ENCODE measurements at regions not wholly inside any gene's neighbourhood (a gene's known extent, or its start where the extent isn't known, plus 50 kb on each side); places are given as distances from the start of the nearest gene placed in this dataset.
"Not testable (repeated sequence)": the region's sequence is repeated elsewhere in the genome, so short reads cannot be mapped to it uniquely, and the experiment has no call there.

DNA sequence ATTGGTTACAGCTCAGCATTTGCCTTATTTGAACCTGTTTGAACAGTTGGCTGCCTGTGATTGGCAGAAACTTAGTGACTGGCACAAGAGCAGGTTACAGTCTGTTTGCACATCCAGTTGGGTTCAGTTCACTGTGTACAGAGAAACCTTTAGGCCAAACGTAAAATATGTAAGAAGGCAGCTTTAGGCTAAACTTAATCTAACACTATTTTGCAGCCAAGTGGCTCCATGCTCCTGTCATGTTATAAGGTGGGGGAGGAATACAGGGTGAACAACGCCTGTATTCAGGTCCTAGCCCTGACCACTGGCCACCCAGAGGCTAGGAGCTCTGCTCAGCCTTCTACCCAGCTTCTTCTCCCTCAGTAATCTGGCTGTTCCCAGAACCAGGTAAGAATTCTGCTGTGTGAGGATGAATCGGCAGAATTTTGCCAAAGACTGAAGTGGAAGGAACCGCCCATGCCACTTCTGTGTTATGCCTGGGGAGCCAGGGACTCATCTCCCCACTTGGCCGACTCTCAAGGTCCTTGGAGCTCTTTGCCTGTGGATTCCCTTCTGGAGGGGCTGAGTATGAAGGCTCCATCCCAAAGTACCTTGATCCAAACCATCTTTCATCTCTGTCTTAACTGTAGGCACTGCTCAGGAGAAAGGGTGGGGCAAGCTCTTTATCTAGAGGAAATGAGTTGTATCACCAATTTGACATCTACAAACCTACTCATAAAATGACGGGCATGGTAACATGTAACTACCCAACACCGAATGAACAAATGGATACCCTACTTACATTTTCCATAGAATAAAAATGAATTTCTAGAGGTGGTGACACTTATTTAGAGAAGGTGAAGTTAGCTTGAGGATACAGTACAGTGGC is 164.4 kb upstream of the NAMPT start:
- DNase-seq (ENCODE audit: low spot score), result no peak

- DNase-seq (ENCODE audit: low spot score), result no peak
These were observed 163.7 kb upstream of the NAMPT start for GRCh38 chr7:106448346-106448991.

DNA sequence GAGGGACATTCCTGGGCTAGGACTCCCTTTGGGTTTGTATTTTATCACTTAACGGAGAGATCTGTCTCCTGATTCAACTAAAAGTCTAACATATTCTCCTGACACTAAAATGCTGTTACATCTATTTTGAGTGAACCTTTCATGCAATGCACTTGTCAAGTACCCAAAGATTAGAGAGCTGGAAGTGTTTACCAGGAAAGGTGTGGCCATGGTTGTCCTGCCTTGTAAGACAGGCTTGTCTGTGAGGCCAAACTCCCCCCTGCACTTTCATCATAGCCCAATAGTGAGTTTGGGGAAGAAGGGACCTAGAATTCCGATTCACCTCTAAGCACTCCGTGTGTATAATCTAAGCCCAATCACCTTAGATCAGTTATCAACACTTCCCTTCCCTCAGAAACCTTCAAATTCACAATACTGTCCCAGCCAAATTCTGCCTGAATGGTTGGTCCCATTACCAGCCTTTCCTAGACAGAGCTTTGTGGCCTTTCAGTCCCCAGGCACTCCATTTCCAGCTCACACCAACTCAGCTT is 162.6 kb upstream of the NAMPT start:
- DNase-seq (ENCODE audit: low spot score), result no peak

DNA sequence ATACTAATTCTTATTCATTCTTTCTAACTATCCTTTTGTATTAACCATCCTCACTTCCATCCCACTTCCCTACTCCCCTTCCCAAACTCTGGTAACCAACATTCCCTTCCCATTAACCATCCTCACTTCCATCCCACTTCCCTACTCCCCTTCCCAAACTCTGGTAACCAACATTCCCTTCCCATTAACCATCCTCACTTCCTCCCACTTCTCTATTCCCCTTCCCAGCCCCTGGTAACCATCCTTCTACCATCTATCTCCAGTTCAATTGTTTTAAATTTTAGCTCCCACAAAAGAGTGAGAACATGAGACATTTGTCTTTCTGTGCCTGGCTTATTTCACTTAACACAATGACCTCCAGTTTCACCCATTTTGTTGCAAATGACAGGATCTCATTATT is 160.6 kb upstream of the NAMPT start:
- DNase-seq (ENCODE audit: low spot score), result not testable (repeated sequence)

DNA sequence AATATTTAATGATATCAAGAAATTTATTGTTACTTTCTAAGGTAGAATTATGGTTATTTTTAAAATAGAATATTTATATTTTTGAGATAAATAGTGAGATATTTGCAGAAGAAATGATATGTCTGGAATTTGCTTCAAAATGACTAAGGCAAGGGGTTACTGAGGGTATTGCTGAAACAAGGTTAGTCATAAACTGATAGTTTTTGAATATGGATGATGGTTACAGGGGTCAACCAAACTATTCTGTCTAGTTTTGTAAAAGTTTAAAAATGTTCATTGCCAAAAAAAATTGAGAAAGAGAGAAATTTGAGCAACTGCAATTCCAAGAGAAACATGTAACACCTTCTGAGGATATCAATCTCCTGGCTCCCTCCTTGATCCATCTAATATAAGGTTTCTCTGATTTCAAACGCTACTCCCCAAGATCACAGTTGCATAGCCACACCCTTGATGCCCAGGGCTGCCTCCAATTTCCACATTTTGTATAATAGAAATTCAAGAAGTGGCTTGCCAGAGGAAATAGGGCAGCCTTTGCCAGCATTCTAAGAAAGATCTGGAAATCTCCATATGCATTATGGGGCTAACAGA is 159.4 kb upstream of the NAMPT start:
- DNase-seq (ENCODE audit: low spot score), result no peak

- DNase-seq (ENCODE audit: low spot score), result no peak
These were observed 158.4 kb upstream of the NAMPT start for GRCh38 chr7:106443156-106443555.

DNA sequence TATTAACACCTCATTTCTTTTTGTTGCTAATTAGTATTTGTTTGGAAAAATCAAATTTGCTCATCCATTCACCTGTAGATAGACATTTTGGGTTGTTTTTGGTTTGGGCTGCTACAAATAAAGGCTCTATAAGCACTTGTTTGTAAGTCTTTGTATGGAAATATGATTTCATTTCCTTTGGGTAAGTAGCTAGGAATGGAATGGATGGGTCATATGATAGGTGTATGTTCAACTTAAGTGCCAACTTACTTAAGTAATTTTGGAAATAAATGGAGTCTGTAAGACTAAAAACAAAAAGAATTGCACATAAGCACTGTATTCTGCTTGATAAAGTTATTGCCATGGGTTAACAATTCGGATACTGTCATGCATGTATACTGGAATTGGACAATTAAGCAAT is 157.7 kb upstream of the NAMPT start:
- no peak for DNase-seq (ENCODE audit: low spot score)

DNA sequence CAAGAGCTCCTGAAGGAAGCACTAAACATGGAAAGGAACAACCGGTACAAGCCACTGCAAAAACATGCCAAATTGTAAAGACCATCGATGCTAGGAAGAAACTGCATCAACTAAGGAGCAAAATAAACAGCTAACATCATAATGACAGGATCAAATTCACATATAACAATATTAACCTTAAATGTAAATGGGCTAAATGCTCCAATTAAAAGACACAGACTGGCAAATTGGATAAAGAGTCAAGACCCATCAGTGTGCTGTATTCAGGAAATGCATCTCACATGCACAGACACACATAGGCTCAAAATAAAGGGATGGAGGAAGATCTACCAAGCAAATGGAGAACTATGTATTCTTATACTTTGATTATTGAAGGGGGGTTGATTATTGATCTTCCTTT is 156.6 kb upstream of the NAMPT start:
- not testable (repeated sequence) for DNase-seq (ENCODE audit: low spot score)

GRCh38 chr7:106436933-106437332 is 152.2 kb upstream of the NAMPT start:
- not testable (repeated sequence) for DNase-seq (ENCODE audit: low spot score)

- DNase-seq (ENCODE audit: low spot score), result no peak
These were observed 148.6 kb upstream of the NAMPT start for GRCh38 chr7:106433377-106433776.

- no peak for DNase-seq (ENCODE audit: low spot score)
These were observed 146.0 kb upstream of the NAMPT start for GRCh38 chr7:106430535-106431455.

- DNase-seq (ENCODE audit: low spot score), result no peak
These were observed 145.3 kb upstream of the NAMPT start for GRCh38 chr7:106430103-106430502.

- DNase-seq (ENCODE audit: low spot score), result no peak
These were observed 142.0 kb upstream of the NAMPT start for GRCh38 chr7:106426803-106427202.

DNA sequence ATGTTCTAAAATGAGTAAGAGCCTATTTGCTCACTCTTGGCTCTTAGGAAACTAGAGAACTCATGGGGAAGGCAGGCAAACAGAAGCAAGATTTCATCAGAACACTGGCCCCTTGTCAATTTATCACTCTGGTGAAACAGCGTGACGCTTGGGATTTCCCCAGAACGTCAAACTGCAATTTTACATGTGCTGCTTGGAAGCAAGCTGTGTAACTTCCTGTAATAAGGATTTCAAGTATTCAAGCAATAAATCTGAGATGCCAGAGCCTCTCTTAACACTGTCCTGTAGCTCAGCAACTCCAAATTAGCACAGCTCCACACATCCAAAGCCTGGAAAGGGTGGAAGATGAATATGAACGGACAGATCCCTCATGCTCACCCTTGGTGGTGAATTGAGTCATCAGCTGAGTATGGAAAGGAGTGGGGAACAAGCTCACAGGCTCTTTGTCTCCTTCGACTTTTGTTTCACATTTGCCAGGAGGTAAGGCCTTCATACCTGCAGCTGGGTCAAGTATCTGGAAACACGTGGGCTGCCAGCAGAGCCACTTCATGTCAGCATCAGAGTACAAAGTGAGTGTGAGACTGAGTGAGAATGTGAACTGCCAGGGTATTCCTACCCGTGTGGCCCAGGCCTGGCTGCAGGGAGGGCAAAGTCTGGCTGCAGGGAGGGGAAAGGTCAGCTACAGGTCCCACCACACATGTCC is 140.4 kb upstream of the NAMPT start:
- peak; percentile 94 for DNase-seq (ENCODE audit: low spot score)

DNA sequence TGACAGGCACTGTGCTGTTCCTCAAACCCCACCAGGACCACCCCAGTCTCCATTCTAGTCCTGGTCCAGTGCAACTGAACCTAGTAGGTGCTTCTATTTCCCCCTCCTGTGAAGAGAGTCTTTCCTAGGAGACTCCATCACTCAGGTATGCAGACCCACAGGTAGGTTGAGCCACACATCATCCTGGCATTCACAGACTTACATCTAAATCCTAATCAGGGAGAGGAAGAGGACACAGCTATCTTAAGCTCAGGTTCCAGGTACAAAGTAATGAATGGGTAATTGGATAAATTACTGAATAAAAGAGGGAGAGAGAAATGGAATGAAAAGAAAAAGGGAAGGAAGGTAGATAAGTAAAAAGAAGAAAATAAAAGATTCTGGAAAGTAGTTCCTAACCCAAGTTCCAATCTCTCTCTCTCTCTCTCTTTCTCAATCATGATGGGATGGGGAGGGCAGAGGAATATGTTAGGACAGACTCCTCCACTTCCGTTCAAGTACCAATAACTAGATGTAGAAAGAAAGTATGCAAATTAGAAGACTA is 139.8 kb upstream of the NAMPT start:
- DNase-seq (ENCODE audit: low spot score), result no peak

GRCh38 chr7:106423821-106424475 is 139.2 kb upstream of the NAMPT start:
- DNase-seq (ENCODE audit: low spot score), result no peak

DNA sequence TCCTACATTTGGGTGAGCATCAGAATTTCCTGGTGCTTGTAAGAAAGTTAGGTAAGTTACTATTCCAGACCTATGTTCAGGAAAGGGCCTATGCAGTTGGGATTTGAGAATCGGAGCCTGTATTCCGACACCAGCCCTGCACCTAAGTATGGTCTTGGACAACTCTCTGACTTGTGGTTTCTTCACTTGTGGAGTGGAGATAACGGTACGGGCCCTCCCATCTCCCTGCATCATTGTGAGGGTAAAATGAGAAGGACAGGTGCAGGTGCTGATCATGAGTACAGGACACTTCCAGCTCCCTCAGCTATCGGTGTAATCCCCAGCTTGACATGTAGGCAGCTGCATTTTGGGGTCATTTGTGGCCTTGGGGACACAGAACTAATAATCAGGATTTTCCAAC is 138.3 kb upstream of the NAMPT start:
- no peak for DNase-seq (ENCODE audit: low spot score)

DNA sequence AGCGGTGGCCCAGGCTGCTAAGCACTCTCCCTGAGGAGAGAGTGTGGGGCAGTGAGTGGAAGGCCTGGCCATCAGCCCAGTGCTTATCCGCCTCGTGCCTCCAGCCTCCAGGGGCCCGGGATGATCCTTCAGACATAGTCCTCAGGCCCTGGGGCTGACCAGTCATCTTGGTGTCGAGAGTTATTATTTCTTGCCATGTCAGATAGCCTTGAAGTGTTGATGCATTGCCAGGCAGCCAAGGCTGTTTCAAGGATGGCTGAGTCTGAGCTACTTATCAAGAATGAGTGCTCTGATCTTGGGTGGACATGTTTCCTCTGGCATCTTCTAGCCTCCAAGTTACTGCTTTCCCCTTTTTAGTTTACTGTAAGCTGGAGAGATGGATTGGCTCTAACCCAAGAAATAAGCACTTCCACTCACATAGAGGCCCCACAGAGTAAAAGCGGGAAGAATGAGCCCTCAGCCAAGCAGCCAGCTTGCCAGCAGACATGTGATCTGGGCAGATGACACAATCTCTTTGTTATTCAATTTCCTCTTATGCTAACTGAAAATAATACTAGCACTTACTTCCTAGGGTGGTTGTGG is 136.5 kb upstream of the NAMPT start:
- peak; percentile 42 for DNase-seq (ENCODE audit: low spot score)

DNA sequence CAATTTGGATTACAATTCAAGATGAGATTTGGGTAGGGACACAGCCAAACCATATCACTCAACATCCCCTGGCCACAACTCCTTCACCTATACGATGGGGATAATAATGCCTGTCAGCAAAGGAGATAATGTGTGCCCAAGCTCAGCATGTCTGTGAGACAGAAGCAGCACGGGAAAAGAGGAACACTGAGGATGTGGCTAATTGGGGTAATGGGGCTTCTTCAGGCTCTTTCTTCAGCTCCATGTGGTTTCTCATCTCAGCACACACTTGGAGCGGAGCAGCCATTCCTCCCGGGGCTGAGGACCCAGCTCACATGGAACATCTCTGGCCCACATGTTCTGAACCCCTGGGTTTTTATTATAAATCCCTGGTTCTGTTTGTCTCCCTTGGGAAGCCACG is 136.0 kb upstream of the NAMPT start:
- no peak for DNase-seq (ENCODE audit: low spot score)

DNA sequence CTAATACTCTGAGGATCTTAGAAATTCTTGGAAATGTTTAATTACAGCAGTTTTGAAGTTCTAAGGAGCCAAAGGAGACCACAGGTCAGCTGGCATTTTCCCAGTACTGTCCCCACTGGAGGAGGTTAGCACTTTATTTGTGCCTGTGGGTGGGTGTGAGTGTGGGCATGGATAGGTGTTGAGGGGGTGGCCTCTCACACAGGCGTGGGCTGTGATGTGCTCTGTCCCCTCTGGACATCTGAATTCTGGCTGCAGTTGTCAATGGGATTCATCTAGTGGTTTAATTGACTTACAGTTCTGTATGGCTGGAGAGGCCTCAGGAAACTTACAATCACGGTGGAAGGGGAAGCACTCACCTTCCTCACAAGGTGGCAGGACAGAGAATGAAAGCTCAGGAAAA is 135.4 kb upstream of the NAMPT start:
- no peak for DNase-seq (ENCODE audit: low spot score)

Measured in activated CD4-positive, alpha-beta T cell treated with anti-CD3 and anti-CD28 coated beads, Interleukin-2, Interleukin-4, amounts not matched to agents 100 ng/mL and 50 ng/mL, durations not matched to agents 16 hours and 8 hours (primary cell).